NCI-H1105 (cell line): ENCODE measurements at regions not wholly inside any gene's neighbourhood (a gene's known extent, or its start where the extent isn't known, plus 50 kb on each side); places are given as distances from the start of the nearest gene placed in this dataset.

Source experiments
- DNase-seq: peaks from one replicate; lab custom pipeline; 2025; lab: John Stamatoyannopoulos, UW

GRCh38 chr6:54440549-54440948, 132.3 kb downstream of the TINAG start:
- no peak for DNase-seq

DNA sequence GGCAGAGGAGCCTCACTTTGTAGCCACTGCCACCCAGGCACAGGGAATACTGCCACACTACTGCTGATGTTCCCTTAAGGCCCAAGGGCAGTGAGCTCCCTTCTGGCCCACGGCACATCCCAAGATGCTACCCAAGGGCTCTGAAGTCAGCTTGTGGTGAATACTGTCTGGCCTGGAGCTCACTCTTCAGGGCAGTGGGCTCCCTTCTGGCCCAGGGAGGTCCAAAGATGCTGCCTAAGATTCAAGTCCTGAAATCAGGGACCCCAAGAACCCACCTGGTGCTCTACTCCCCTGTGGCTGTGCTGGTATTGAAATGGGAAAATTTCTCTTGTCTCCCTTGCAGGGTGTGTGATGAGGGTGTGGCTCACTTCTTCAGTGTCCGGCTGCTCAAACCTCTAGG, 132.8 kb downstream of the TINAG start:
- DNase-seq = no peak

- DNase-seq = no peak
Measured at GRCh38 chr6:54441687-54442248, 133.5 kb downstream of the TINAG start.

- DNase-seq = no peak
Measured at GRCh38 chr6:54445207-54445606, 137.0 kb downstream of the TINAG start.

GRCh38 chr6:54448617-54449016, 140.4 kb downstream of the TINAG start:
- no peak for DNase-seq

- no peak for DNase-seq
Measured at GRCh38 chr6:54451516-54451915, 143.3 kb downstream of the TINAG start.

GRCh38 chr6:54463354-54464024, 155.2 kb downstream of the TINAG start:
- DNase-seq = no peak

DNA sequence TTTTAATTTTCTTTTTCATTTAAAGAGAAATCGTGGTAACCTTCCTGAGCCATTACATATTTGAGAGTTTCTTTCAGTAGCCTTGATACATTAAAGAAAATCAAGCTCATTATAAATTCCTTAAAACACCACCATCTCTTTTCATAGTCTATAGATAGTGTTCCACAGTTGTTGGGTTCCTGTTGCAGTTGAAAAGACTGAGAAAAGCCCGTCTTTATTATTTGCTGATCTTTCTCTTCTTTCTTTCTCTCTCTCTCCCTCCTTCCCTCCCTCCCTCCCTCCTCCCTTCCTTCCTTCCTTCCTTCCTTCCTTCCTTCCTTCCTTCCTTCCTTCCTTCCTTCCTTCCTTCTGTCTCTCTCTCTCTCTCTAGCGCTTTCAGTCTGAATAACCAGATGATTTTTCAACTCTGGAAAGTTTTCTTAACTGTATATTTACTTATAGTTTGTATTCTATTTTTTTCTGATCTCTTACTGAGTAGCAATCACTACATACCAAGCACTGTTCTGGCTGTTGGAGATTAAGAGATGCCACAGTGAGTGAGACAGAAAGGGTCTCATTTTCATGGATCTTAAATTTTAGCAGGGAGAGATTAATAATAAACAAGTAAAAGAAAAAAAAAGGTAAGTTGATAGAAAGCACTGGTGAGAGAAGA, 157.5 kb downstream of the TINAG start:
- DNase-seq = no peak

GRCh38 chr6:54467384-54467783, 159.1 kb downstream of the TINAG start:
- no peak for DNase-seq

- DNase-seq = no peak
Measured at GRCh38 chr6:54473328-54473727, 165.1 kb downstream of the TINAG start.

DNA sequence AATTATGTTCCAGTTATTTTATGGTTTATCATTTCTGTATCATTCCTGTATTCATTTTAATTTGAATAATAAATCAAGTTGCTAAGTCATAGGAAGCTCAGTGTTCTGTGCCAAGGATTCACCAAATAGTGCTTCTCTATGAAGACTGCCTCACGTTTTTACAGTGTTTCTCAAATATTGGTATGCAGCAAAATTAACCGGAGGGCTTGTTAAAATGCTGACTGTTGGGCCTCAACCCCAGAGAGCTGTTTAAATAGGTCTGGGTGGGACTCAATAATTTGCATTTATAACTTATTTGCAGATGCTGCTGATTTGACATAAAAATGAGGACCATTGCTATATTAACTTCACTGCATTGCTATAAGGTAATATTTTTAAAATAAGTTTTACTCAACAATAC, 166.7 kb downstream of the TINAG start:
- DNase-seq = no peak

DNA sequence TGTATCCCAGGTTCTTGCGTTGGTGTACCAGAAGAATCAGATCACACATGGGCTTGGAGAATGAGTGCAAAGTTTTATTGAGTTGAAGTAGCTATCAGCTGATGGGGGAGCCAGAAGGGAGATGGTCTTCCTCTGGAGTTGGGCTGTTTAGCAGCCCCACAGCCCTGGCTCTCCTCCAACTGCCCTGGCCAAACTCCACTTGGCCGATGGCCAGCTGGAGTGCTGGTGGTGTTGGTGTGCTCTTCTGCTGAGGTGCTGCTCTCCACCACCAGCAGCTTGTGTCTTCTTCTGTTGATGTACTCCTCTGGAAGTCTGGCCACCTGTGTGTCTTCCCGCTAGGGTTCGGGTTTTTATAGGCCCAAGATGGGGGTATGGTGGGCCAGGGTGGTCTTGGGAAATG, 172.8 kb downstream of the TINAG start:
- DNase-seq = no peak

DNA sequence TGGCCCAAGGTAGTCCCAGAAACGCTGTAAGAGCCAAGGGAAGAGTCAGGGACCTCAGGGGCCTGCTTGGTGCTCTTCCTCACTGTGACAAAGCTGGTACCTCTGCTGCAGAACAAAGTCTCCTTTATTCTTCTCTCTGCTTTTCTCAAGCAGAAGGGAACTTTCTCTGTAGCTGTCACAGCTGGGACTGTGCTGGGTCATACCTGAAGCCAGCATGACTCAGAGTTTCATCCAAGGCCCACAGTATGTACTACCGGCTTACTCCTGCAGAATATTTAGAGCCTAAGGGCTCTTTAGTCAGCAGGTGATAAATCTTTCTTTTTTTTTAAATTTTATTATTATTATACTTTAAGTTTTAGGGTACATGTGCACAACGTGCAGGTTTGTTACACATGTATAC, 183.2 kb downstream of the TINAG start:
- no peak for DNase-seq

GRCh38 chr6:54493138-54493537, 184.9 kb downstream of the TINAG start:
- DNase-seq = no peak

DNA sequence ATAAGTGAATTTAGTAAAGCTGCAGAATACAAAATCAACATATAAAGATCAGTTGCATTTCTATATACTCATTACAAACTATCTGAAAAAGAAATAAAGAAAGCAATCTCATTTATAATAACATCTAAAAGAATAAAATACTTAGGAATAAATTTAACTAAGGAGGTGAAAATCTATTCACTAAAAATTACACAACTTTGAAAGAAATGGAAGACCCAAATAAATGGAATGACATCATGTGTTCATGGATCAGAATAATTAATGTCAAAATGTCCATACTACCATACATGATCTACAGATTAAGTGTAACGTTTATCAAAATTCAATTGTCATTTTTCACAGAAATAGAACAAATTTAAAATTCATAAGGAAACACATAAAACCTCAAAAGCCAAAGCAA, 194.9 kb downstream of the TINAG start:
- DNase-seq = no peak

- DNase-seq = peak; percentile 26
Measured at GRCh38 chr6:54515013-54515412, 206.8 kb downstream of the TINAG start.

GRCh38 chr6:54515713-54516112, 207.5 kb downstream of the TINAG start:
- DNase-seq = no peak

DNA sequence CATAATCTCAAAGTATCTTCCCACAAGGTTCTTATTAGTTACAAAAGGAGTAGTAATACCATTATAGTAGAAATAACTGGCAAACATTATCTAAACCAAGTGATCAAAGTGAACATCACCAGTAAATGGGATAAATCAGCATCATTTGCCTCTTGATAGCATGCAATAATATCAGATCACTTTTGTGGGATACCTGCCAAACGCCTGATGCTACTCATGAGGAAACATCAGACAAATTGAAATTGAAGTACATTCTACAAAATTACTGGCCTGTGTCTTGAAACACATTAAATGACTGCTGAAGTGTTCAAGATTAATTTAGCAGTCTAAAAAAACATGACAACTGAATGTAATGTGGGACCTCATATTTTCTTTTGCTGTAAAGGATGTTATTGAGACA, 208.1 kb downstream of the TINAG start:
- DNase-seq = peak; percentile 67

DNA sequence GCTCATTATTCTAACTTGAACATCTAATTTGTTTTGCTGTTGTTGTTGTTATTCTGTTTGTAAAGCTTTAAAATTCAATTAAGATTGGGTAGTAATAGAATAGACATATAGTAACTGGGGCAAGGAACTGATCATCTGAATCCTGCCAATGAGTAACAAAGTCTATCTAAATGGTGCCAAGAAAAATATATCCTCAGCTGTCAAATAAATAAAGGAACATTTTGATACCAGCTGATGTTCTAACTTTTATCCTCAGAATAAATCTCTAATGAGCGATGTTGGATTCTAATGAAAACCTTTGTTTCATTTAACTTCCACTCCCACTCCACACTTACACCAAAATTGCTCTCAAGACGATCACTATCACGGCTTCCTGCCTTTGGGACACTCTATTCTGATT, 210.9 kb downstream of the TINAG start:
- no peak for DNase-seq

- no peak for DNase-seq
Measured at GRCh38 chr6:54525731-54526130, 217.5 kb downstream of the TINAG start.

GRCh38 chr6:54533567-54533966, 225.3 kb downstream of the TINAG start:
- DNase-seq = no peak

- no peak for DNase-seq
Measured at GRCh38 chr6:54535568-54535967, 227.3 kb downstream of the TINAG start.

DNA sequence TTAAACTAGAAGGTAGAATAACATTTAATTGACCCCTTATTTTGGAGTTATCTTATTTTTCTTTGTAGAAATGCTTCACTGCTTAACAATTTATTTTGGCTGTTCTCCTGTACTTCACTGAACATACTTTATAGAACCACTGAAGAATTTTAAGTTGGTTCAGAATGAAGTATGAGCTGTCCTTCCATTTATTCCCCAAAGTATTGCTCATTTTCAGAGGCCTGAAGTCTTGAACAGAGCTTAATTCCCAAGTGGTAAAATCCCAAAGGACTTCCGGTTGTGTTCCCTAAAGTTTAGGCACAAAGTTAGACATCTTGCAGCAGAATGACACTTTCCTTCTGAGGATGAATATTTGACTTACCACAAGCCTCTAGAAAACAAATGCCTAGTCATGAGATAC, 233.3 kb downstream of the TINAG start:
- no peak for DNase-seq

DNA sequence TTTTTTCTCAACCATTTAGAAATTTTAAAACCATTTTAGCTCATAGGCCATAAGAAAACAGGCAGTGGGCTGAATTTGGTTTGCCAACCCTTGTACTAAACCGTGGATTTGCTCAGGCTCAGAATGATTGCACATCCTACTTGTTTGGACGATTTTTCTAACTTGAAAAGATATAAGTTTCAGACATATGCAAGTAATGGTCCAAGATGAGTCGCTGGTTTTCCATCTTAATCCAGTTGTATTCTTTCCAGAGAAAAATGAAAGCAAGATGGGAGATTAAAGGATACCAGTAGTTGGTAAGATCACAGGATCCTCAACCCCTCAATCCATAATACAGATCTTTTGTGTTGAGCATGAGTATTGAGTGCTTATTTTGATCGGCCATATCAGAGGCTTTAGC, 250.9 kb downstream of the TINAG start:
- DNase-seq = no peak
